Keratinocyte (primary cell): ENCODE measurements at regions not wholly inside any gene's neighbourhood (a gene's known extent, or its start where the extent isn't known, plus 50 kb on each side); places are given as distances from the start of the nearest gene placed in this dataset.

Experiments
- DNase-seq: peaks from one replicate; pipeline ENCODE4 v3.0.0-alpha.2; 2011; ENCODE audit warnings: low read depth, missing footprints, low spot score
- FAIRE-seq: peaks from 2 replicates; lab custom pipeline; 2011; peaks lifted over from hg19 to GRCh38; lab: Jason Lieb, UNC
- H2AFZ ChIP-seq: 2 replicates; pipeline ENCODE4 v1.6.0; 2012; ENCODE audit warnings: low read length, control low read depth, inconsistent platforms; ENCODE audit not compliant: control insufficient read depth
- H3K27ac ChIP-seq: 2 replicates; pipeline ENCODE4 v1.5.1; 2011; ENCODE audit warnings: low read length; ENCODE audit not compliant: control insufficient read depth, insufficient read depth
- H3K27me3 ChIP-seq: 3 replicates; pipeline ENCODE4 v1.6.0; 2011; ENCODE audit warnings: low read length; ENCODE audit not compliant: control insufficient read depth, insufficient read depth; ENCODE audit errors: extremely low read depth
- H3K36me3 ChIP-seq, 2 experiments: 2 replicates in 1 of 2; 3 replicates in 1 of 2; pipeline ENCODE4 v1.5.1; 2011; ENCODE audit warnings: low read length in 2 of 2, mild to moderate bottlenecking in 1 of 2; ENCODE audit not compliant: control insufficient read depth in 2 of 2, insufficient read depth in 2 of 2; ENCODE audit errors: extremely low read depth in 1 of 2
- H3K4me1 ChIP-seq: 3 replicates; pipeline ENCODE4 v1.5.1; 2011; ENCODE audit warnings: low read length; ENCODE audit not compliant: control insufficient read depth, insufficient read depth; ENCODE audit errors: extremely low read depth
- H3K4me2 ChIP-seq: 3 replicates; pipeline ENCODE4 v1.6.0; 2011; ENCODE audit warnings: low read depth, low read length; ENCODE audit not compliant: control insufficient read depth, insufficient read depth; ENCODE audit errors: extremely low read depth
- H3K4me3 ChIP-seq, 3 experiments: fragments of 200-600 bp in 1 of 3; sonication (generic) in 1 of 3; 2 replicates in 2 of 3; 3 replicates in 1 of 3; pipeline ENCODE4 v1.5.1; 2011 to 2016; ENCODE audit warnings: low read length in 3 of 3, mild to moderate bottlenecking in 3 of 3, control low read depth in 2 of 3, inconsistent platforms in 1 of 3, low read depth in 1 of 3, mixed read lengths in 1 of 3, mixed run types in 1 of 3, moderate library complexity in 1 of 3; ENCODE audit not compliant: control insufficient read depth in 2 of 3, insufficient read depth in 2 of 3; ENCODE audit errors: extremely low read depth in 1 of 3
- H3K79me2 ChIP-seq: 2 replicates; pipeline ENCODE4 v1.6.0; 2012; ENCODE audit warnings: low read length; ENCODE audit not compliant: control insufficient read depth, insufficient read depth
- H3K9ac ChIP-seq: 3 replicates; pipeline ENCODE4 v1.6.0; 2011; ENCODE audit warnings: low read length; ENCODE audit not compliant: control insufficient read depth, insufficient read depth; ENCODE audit errors: extremely low read depth
- H3K9me1 ChIP-seq: 3 replicates; pipeline ENCODE4 v1.6.0; 2011; ENCODE audit warnings: low read length; ENCODE audit not compliant: control insufficient read depth, insufficient read depth; ENCODE audit errors: extremely low read depth
- H3K9me3 ChIP-seq: 2 replicates; pipeline ENCODE4 v1.5.1; 2012; ENCODE audit warnings: low read depth, low read length; ENCODE audit not compliant: control insufficient read depth
- H4K20me1 ChIP-seq: 3 replicates; pipeline ENCODE4 v1.6.0; 2011; ENCODE audit warnings: low read length; ENCODE audit not compliant: control insufficient read depth, insufficient read depth; ENCODE audit errors: extremely low read depth
- CTCF ChIP-seq, 3 experiments: IDR thresholded peaks in 1 of 3; conservative IDR thresholded peaks in 1 of 3; optimal IDR thresholded peaks in 1 of 3; 2 replicates in 2 of 3; 3 replicates in 1 of 3; pipeline versions ENCODE3 to v1.5.1; 2011; ENCODE audit warnings: low read length in 3 of 3, mild to moderate bottlenecking in 3 of 3, moderate library complexity in 2 of 3, control low read depth in 1 of 3, inconsistent platforms in 1 of 3; ENCODE audit not compliant: insufficient read depth in 2 of 3; ENCODE audit errors: extremely low read depth in 1 of 3
- EZH2 ChIP-seq: IDR thresholded peaks from one replicate; pipeline ENCODE4 v1.6.1; 2012; ENCODE audit warnings: inconsistent platforms, mild to moderate bottlenecking, low read length, moderate library complexity
- dilution Hi-C: fragments of 300-500 bp; cut with MboI; formaldehyde crosslinking; loops from one replicate; pipeline ENCODE4 v1.7.0; 2020; ENCODE audit warnings: low sequenced_read_pairs; ENCODE audit not compliant: extremely low pct_ligation_motif_present

- Histone ChIP-seq H3K79me2 (no peaks in the 10 kb centered on the region), H3K9me3 (no peaks in the 10 kb centered on the region), H3K9ac (no peak overlapping the region), H3K27ac (no peak overlapping the region), H3K4me1 (no peaks in the 10 kb centered on the region), H4K20me1 (no peaks in the 10 kb centered on the region), H3K27me3 (no peaks in the 10 kb centered on the region), H2AFZ (no peak overlapping the region), H3K4me2 (no peak overlapping the region), H3K36me3 (no peaks in the 10 kb centered on the region), H3K9me1 (no peaks in the 10 kb centered on the region), H3K4me3 (no peak overlapping the region)
- FAIRE-seq (no peak), DNase-seq (no peak)
- TF ChIP-seq EZH2 (no peak), CTCF (optimal IDR thresholded peaks at IDR 0.05 in 1 of 3, IDR thresholded peaks at IDR 0.05 in 1 of 3, conservative IDR thresholded peaks at IDR 0.05 in 1 of 3; ENCODE audit: extremely low read depth in 1 of 3, insufficient read depth in 2 of 3, low read length in 3 of 3) (no peak)
- dilution Hi-C loops = no loop called here
These were observed 217.9 kb upstream of the KCNMB2 start for GRCh38 chr3:178318340-178318739.

DNA sequence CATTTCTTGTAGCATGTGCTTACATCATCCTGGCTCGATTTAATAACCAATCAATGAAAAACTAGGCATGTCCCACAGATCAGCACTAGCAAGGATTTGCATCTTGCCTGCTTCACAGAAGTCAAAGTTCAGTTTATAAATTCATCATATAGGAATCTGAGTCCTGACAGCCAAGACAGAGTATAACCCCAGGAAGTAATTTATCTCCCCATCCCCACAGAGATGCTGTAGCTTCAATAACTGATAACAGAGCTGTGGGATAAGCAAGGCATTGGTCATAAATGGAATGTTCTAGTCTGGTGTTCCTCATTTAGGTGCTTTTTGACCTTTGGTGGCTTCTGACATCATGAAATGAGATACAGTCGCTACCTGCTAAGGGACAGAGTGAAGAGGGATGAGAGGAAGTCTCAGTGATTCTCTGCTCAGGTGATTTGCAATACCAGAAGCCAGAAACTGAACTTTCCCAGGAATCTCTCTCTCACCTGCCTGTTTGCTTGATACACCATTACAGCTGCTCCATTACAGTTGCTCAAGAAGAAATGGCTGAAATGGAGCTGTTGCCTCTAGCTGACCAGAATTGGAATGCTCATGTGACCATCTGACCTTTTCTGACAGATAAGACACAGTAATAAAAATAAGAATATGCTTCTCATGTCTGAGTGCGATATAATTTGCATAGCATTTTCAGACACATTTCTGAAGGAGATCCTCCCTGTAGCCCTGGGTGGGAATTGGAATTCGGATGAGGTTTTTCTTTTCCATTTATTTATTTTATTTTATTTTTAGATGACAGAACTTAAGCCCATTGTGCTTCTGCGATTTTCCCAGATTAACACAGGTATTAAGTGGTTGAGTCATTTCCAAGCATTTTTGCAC lies 217.1 kb upstream of the KCNMB2 start:
- TF ChIP-seq CTCF (optimal IDR thresholded peaks at IDR 0.05 in 1 of 3, IDR thresholded peaks at IDR 0.05 in 1 of 3, conservative IDR thresholded peaks at IDR 0.05 in 1 of 3; ENCODE audit: extremely low read depth in 1 of 3, insufficient read depth in 2 of 3, low read length in 3 of 3) (no peak), EZH2 (no peak)
- H3K9me1 ChIP-seq = no peaks in the 10 kb centered on the region
- H3K27ac ChIP-seq = no peak overlapping the region
- H3K27me3 ChIP-seq = no peaks in the 10 kb centered on the region
- H3K4me1 ChIP-seq = no peaks in the 10 kb centered on the region
- H2AFZ ChIP-seq = no peak overlapping the region
- H3K4me3 ChIP-seq = no peak overlapping the region
- H3K9me3 ChIP-seq = no peaks in the 10 kb centered on the region
- H3K79me2 ChIP-seq = no peaks in the 10 kb centered on the region
- no peak for DNase-seq
- no peak overlapping the region for H3K4me2 ChIP-seq
- no peak for FAIRE-seq
- no peaks in the 10 kb centered on the region for H3K36me3 ChIP-seq
- no peaks in the 10 kb centered on the region for H4K20me1 ChIP-seq
- dilution Hi-C loops = no loop called here
- no peak overlapping the region for H3K9ac ChIP-seq
